ENCODE measurements at regions not wholly inside any gene's neighbourhood (a gene's known extent, or its start where the extent isn't known, plus 50 kb on each side); places are given as distances from the start of the nearest gene placed in this dataset.

DNA sequence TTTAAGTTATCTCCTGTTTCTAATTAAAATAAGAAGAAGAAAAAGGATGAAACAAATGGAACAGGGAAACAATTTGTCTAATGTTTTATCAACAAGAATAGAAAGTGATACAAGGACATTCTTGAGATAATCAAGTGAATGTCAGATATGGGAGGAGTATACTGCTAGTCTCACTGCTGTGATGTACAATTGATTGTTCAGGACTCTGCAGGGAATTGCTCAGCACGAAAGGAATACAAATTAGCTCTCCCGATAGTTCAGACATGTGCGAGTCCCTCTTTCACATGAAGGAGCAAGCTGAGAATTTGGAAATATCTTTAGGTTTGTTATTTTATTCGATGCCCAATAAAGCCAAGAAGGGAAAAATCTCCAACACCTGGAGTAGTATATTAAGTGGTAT is 57.3 kb upstream of the FSTL5 start:
- H3K4me1 ChIP-seq (ENCODE audit: control insufficient read depth, insufficient read depth, low read length) = no peaks in the 10 kb centered on the region
- no peaks in the 10 kb centered on the region for H3K9me3 ChIP-seq (replicated peaks; ENCODE audit: control insufficient read depth, insufficient read depth, low read length)
- POLR2A ChIA-PET = no interaction called here
- no peaks in the 10 kb centered on the region for H4K20me1 ChIP-seq (ENCODE audit: control insufficient read depth, insufficient read depth)
- no peaks in the 10 kb centered on the region for H3K36me3 ChIP-seq (ENCODE audit: control insufficient read depth in 2 of 2, insufficient read depth in 2 of 2, low read length in 1 of 2)
- H3K27ac ChIP-seq (ENCODE audit: control insufficient read depth, insufficient read depth) = no peak overlapping the region
- no peak overlapping the region for H3K4me2 ChIP-seq (ENCODE audit: control insufficient read depth, insufficient read depth)
- no peak overlapping the region for H2AFZ ChIP-seq (ENCODE audit: control insufficient read depth, low read depth, low read length)
- BruUV-seq (replicated peaks) = no TSS peak
- CTCF ChIA-PET = no interaction called here
- RAD21 ChIA-PET (ENCODE audit: unreplicated experiment) = no interaction called here
- no peak overlapping the region for H3K9ac ChIP-seq (ENCODE audit: control insufficient read depth, insufficient read depth, low read length)
- SMC1A ChIA-PET (ENCODE audit: uncharacterized antibody, unreplicated experiment) = interaction anchor here (0.6 kb wide), 1 partner anchor 517 kb away, joined by 3 read pairs; no protein-coding TSS in a partner anchor
- H3K27me3 ChIP-seq (replicated peaks in 1 of 2; ENCODE audit: control insufficient read depth in 2 of 2, insufficient read depth in 2 of 2, low read length in 1 of 2) = no peaks in the 10 kb centered on the region
- DNase-seq (ENCODE audit: low read depth, low spot score) = no peak
- no peaks in the 10 kb centered on the region for H3K79me2 ChIP-seq (ENCODE audit: control insufficient read depth, insufficient read depth, low read length)
- no peak for FAIRE-seq
- 30% methylated on average over 4 of the region's 4 CpGs for WGBS (ENCODE audit: insufficient coverage, insufficient replicate concordance, low lambda C conversion rate, missing lambda C conversion rate)
- no peak overlapping the region for H3K4me3 ChIP-seq
- in situ Hi-C loops (cut with MboI) = no loop called here
- no peak for ATAC-seq
- intact Hi-C loops (cut with micrococcal nuclease; ENCODE audit: unreplicated experiment) = no loop called here
- no peak for TF ChIP-seq STAT3 (IDR thresholded peaks at IDR 0.05; ENCODE audit: low read depth, low read length)
- no peak for TF ChIP-seq ZZZ3 (IDR thresholded peaks at IDR 0.05; ENCODE audit: control insufficient read depth, insufficient read length, low read depth)
- TF ChIP-seq RAD51 (IDR thresholded peaks at IDR 0.05) = no peak
- no peak for TF ChIP-seq ASH2L (IDR thresholded peaks at IDR 0.05; ENCODE audit: borderline replicate concordance, low read depth)
- no peak for TF ChIP-seq MXI1 (IDR thresholded peaks at IDR 0.05; ENCODE audit: low read depth, low read length)
- no peak for TF ChIP-seq REST (IDR thresholded peaks at IDR 0.05; ENCODE audit: low read depth, low read length)
- TF ChIP-seq TCF12 (IDR thresholded peaks at IDR 0.05; ENCODE audit: low read depth, low read length) = no peak
- TF ChIP-seq, protein P1, sequence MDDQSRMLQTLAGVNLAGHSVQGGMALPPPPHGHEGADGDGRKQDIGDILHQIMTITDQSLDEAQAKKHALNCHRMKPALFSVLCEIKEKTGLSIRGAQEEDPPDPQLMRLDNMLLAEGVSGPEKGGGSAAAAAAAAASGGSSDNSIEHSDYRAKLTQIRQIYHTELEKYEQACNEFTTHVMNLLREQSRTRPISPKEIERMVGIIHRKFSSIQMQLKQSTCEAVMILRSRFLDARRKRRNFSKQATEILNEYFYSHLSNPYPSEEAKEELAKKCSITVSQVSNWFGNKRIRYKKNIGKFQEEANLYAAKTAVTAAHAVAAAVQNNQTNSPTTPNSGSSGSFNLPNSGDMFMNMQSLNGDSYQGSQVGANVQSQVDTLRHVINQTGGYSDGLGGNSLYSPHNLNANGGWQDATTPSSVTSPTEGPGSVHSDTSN (IDR thresholded peaks at IDR 0.05; ENCODE audit: insufficient replicate concordance, low read depth, low read length) = no peak
- no peak for TF ChIP-seq ZBTB33 (IDR thresholded peaks at IDR 0.05)
- TF ChIP-seq ZSCAN29 (IDR thresholded peaks at IDR 0.05) = no peak
- TF ChIP-seq NR2C1 (IDR thresholded peaks at IDR 0.05) = no peak
- TF ChIP-seq, protein P2, sequence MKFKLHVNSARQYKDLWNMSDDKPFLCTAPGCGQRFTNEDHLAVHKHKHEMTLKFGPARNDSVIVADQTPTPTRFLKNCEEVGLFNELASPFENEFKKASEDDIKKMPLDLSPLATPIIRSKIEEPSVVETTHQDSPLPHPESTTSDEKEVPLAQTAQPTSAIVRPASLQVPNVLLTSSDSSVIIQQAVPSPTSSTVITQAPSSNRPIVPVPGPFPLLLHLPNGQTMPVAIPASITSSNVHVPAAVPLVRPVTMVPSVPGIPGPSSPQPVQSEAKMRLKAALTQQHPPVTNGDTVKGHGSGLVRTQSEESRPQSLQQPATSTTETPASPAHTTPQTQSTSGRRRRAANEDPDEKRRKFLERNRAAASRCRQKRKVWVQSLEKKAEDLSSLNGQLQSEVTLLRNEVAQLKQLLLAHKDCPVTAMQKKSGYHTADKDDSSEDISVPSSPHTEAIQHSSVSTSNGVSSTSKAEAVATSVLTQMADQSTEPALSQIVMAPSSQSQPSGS (IDR thresholded peaks at IDR 0.05; ENCODE audit: low read length) = no peak
- TF ChIP-seq RFX5 (IDR thresholded peaks at IDR 0.05; ENCODE audit: low read depth, low read length) = no peak
- TF ChIP-seq, protein P3, sequence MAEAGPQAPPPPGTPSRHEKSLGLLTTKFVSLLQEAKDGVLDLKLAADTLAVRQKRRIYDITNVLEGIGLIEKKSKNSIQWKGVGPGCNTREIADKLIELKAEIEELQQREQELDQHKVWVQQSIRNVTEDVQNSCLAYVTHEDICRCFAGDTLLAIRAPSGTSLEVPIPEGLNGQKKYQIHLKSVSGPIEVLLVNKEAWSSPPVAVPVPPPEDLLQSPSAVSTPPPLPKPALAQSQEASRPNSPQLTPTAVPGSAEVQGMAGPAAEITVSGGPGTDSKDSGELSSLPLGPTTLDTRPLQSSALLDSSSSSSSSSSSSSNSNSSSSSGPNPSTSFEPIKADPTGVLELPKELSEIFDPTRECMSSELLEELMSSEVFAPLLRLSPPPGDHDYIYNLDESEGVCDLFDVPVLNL (IDR thresholded peaks at IDR 0.05; ENCODE audit: low read depth, low read length) = no peak

Data from GM12878 (cell line).